HCT116 (cell line): ENCODE measurements at regions not wholly inside any gene's neighbourhood (a gene's known extent, or its start where the extent isn't known, plus 50 kb on each side); places are given as distances from the start of the nearest gene placed in this dataset.

Source experiments
- ATAC-seq: fragments of 200-7000 bp; cut with Tn5 transposase; 2 replicates; pipeline ENCODE4 v1.9.1; 2020; ENCODE audit warnings: mild to moderate bottlenecking, moderate library complexity
- BruUV-seq: library from RNA; stranded (reverse); fragments of 400-500 nt; replicated peaks from 2 replicates; lab custom pipeline; 2021; lab: Mats Ljungman, UMichigan
- CTCF ChIA-PET: fragments of 300-600 bp; sonication (Branson Sonifier 250); formaldehyde crosslinking; loops from one replicate; lab custom pipeline; 2021; ENCODE audit warnings: antibody characterized with exemption; lab: Charles Lee
- POLR2A ChIA-PET: fragments of 300-600, 350-600 bp; sonication (Branson Sonifier 250); formaldehyde crosslinking; loops from one replicate; lab custom pipeline; 2021; ENCODE audit warnings: antibody characterized with exemption; lab: Charles Lee
- RAD21 ChIA-PET, 2 experiments: fragments of 300-600 bp; sonication (Branson Sonifier 250); formaldehyde crosslinking; loops; one replicate each; lab custom pipeline; 2023; ENCODE audit warnings: low total read pairs in 2 of 2; ENCODE audit not compliant: uncharacterized antibody in 2 of 2, unreplicated experiment in 2 of 2, low non-redundant PET in 1 of 2; lab: Charles Lee
- DNase-seq: peaks from one replicate; pipeline ENCODE4 v3.0.0-alpha.2; 2010; ENCODE audit warnings: low read depth, low spot score
- H2AFZ ChIP-seq: fragments of 200-600 bp; shearing (Covaris generic), sonication (generic); 2 replicates; pipeline ENCODE4 v1.6.1; 2017; ENCODE audit warnings: low read depth, mixed run types, mixed read lengths, antibody characterized with exemption, low read length; ENCODE audit not compliant: poor library complexity, severe bottlenecking
- H3K27ac ChIP-seq: 2 replicates; pipeline ENCODE4 v1.5.1; 2012; ENCODE audit warnings: low read depth, low read length
- H3K27me3 ChIP-seq: fragments of 200-600 bp; sonication (generic); 2 replicates; pipeline ENCODE4 v1.6.1; 2016; ENCODE audit warnings: mixed run types, low read length, mixed read lengths; ENCODE audit not compliant: insufficient read depth
- H3K36me3 ChIP-seq, 2 experiments: fragments of 200-500 bp in 1 of 2; fragments of 200-600 bp in 1 of 2; sonication (Bioruptor generic) in 1 of 2; sonication (generic) in 1 of 2; 2 replicates each; pipeline versions ENCODE4 v1.5.1 to v1.6.1; 2014 to 2016; ENCODE audit warnings: low read length in 2 of 2, inconsistent platforms in 1 of 2, mixed read lengths in 1 of 2, mixed run types in 1 of 2; ENCODE audit not compliant: insufficient read depth in 2 of 2, control insufficient read depth in 1 of 2
- H3K4me1 ChIP-seq, 2 experiments: fragments of 200-600 bp in 1 of 2; sonication (generic) in 1 of 2; 2 replicates each; pipeline versions ENCODE4 v1.5.1 to v1.6.1; 2012 to 2017; ENCODE audit warnings: low read length in 2 of 2, inconsistent platforms in 1 of 2, mild to moderate bottlenecking in 1 of 2, mixed read lengths in 1 of 2, mixed run types in 1 of 2, moderate library complexity in 1 of 2; ENCODE audit not compliant: insufficient read depth in 2 of 2, control insufficient read depth in 1 of 2
- H3K4me2 ChIP-seq: fragments of 200-600 bp; sonication (generic); 2 replicates; pipeline ENCODE4 v1.6.1; 2017; ENCODE audit warnings: mixed run types, low read length, mixed read lengths
- H3K4me3 ChIP-seq, 2 experiments: fragments of 200-600 bp in 1 of 2; sonication (generic) in 1 of 2; replicated peaks in 1 of 2; 2 replicates each; pipeline ENCODE4 v1.5.1; 2011 to 2016; ENCODE audit warnings: low read length in 2 of 2, control low read depth in 1 of 2, low read depth in 1 of 2, mild to moderate bottlenecking in 1 of 2, mixed read lengths in 1 of 2, mixed run types in 1 of 2
- H3K79me2 ChIP-seq: fragments of 200-600 bp; sonication (generic); 2 replicates; pipeline ENCODE4 v1.6.1; 2017; ENCODE audit warnings: mild to moderate bottlenecking, mixed run types, low read length, moderate library complexity, mixed read lengths; ENCODE audit not compliant: insufficient read depth
- H3K9ac ChIP-seq: fragments of 200-600 bp; sonication (generic); 2 replicates; pipeline ENCODE4 v1.6.1; 2016; ENCODE audit warnings: low read length, mixed read lengths
- H3K9me2 ChIP-seq: fragments of 200-600 bp; sonication (generic), shearing (Covaris generic); 2 replicates; pipeline ENCODE4 v1.6.1; 2017; ENCODE audit warnings: mixed run types, mild to moderate bottlenecking, moderate library complexity; ENCODE audit not compliant: insufficient read depth
- H3K9me3 ChIP-seq, 2 experiments: fragments of 200-500 bp in 1 of 2; fragments of 200-600 bp in 1 of 2; sonication (Bioruptor generic) in 1 of 2; sonication (generic) in 1 of 2; 2 replicates each; pipeline ENCODE4 v1.6.1; 2014 to 2017; ENCODE audit warnings: low read length in 2 of 2, mixed read lengths in 2 of 2, inconsistent platforms in 1 of 2, low read depth in 1 of 2, mild to moderate bottlenecking in 1 of 2, mixed run types in 1 of 2, moderate library complexity in 1 of 2; ENCODE audit not compliant: control insufficient read depth in 1 of 2, insufficient read depth in 1 of 2
- H4K20me1 ChIP-seq: fragments of 200-600 bp; sonication (generic), shearing (Covaris generic); 2 replicates; pipeline ENCODE4 v1.6.1; 2017; ENCODE audit warnings: mixed run types, mild to moderate bottlenecking, moderate library complexity; ENCODE audit not compliant: insufficient read depth
- CEBPB ChIP-seq: IDR thresholded peaks from 2 replicates; pipeline ENCODE4 v1.6.1; 2012; ENCODE audit warnings: low read depth
- EZH2 ChIP-seq: fragments of 200-600 bp; sonication (generic); IDR thresholded peaks from 2 replicates; pipeline ENCODE4 v1.6.1; 2017; ENCODE audit warnings: antibody characterized with exemption, mixed run types
- EZH2phosphoT487 ChIP-seq: fragments of 200-600 bp; IDR thresholded peaks from 2 replicates; pipeline ENCODE4 v1.6.1; 2018; ENCODE audit warnings: antibody characterized with exemption, borderline replicate concordance
- POLR2A ChIP-seq: IDR thresholded peaks from 2 replicates; pipeline ENCODE4 v1.7.0; 2011; ENCODE audit warnings: borderline replicate concordance; ENCODE audit not compliant: insufficient read depth, insufficient read length; ENCODE audit errors: extremely low read depth
- POLR2AphosphoS5 ChIP-seq: IDR thresholded peaks from 2 replicates; pipeline ENCODE4 v1.6.1; 2011; ENCODE audit warnings: mild to moderate bottlenecking, low read depth, low read length, moderate library complexity
- REST ChIP-seq: IDR thresholded peaks from 2 replicates; pipeline ENCODE4 v1.6.1; 2012; ENCODE audit warnings: low read depth
- TCF7L2 ChIP-seq: IDR thresholded peaks from 2 replicates; pipeline ENCODE4 v1.7.0; 2011; ENCODE audit warnings: borderline replicate concordance, inconsistent platforms; ENCODE audit not compliant: insufficient read depth, insufficient read length; ENCODE audit errors: extremely low read depth
- ZBTB33 ChIP-seq: IDR thresholded peaks from 2 replicates; pipeline ENCODE4 v1.6.1; 2011; ENCODE audit warnings: mild to moderate bottlenecking, low read length, moderate library complexity; ENCODE audit not compliant: insufficient replicate concordance; ENCODE audit errors: extremely low read depth
- ZFX ChIP-seq: fragments of 450-650 bp; IDR thresholded peaks from 2 replicates; pipeline ENCODE4 v1.6.1; 2017
- intact Hi-C: fragments of 100-400 bp; cut with micrococcal nuclease; formaldehyde crosslinking; loops from 2 replicates; pipeline ENCODE4 v1.10.0; 2022

GRCh38 chr2:236852100-236852976 is 233.4 kb upstream of the COPS8 start:
- TF ChIP-seq EZH2 (no peak), EZH2phosphoT487 (no peak), ZBTB33 (no peak), TCF7L2 (no peak), POLR2AphosphoS5 (no peak), POLR2A (no peak), ZFX (no peak), REST (no peak), CEBPB (no peak)
- TF ChIP-seq, all 23 proteins: peak for 0
- H3K4me1 ChIP-seq = no peaks in the 10 kb centered on the region
- no peaks in the 10 kb centered on the region for H3K9me2 ChIP-seq
- peaks cover 16% of the 10 kb centered on the region; the same call in 1 of the 2 replicates for H3K27me3 ChIP-seq
- no peak overlapping the region for H3K4me3 ChIP-seq
- H3K36me3 ChIP-seq = no peaks in the 10 kb centered on the region
- H3K9ac ChIP-seq = no peak overlapping the region
- ChIA-PET RAD21 (no interaction called here), CTCF (no interaction called here), POLR2A (no interaction called here)
- ATAC-seq (no peak), DNase-seq (no peak)
- H3K9me3 ChIP-seq = no peaks in the 10 kb centered on the region
- no peak overlapping the region for H3K27ac ChIP-seq
- intact Hi-C loops = no loop called here
- H2AFZ ChIP-seq = no peak overlapping the region
- no TSS peak for BruUV-seq
- H4K20me1 ChIP-seq = no peaks in the 10 kb centered on the region
- H3K4me2 ChIP-seq = no peak overlapping the region
- H3K79me2 ChIP-seq = no peaks in the 10 kb centered on the region
